HEK293 (cell line): ENCODE measurements at regions not wholly inside any gene's neighbourhood (a gene's known extent, or its start where the extent isn't known, plus 50 kb on each side); places are given as distances from the start of the nearest gene placed in this dataset.

Experiments used
- CTCF ChIA-PET: fragments of 350-600 bp; formaldehyde crosslinking; extraction: SDS; loops from one replicate; lab custom pipeline; 2021; ENCODE audit warnings: antibody characterized with exemption; lab: Yijun Ruan, JAX
- POLR2A ChIA-PET: fragments of 300-600 bp; formaldehyde crosslinking; extraction: SDS; loops from one replicate; lab custom pipeline; 2020; ENCODE audit warnings: antibody characterized with exemption, inconsistent platforms; lab: Yijun Ruan, JAX
- H3K27ac ChIP-seq: fragments of 200-500 bp; sonication (Bioruptor generic); 2 replicates; pipeline ENCODE4 v1.5.1; 2014; ENCODE audit warnings: low read depth, low read length, control low read depth, inconsistent platforms; ENCODE audit errors: extremely low read depth
- H3K36me3 ChIP-seq, 2 experiments: fragments of 200-500 bp in 1 of 2; sonication (Bioruptor generic) in 1 of 2; 1 replicate in 1 of 2; 2 replicates in 1 of 2; pipeline ENCODE4 v1.5.1; 2014 to 2017; ENCODE audit warnings: inconsistent platforms in 2 of 2, low read length in 2 of 2; ENCODE audit not compliant: control insufficient read depth in 2 of 2, insufficient read depth in 1 of 2
- H3K4me1 ChIP-seq: fragments of 200-500 bp; sonication (Bioruptor generic); 2 replicates; pipeline ENCODE4 v1.5.1; 2014; ENCODE audit warnings: mild to moderate bottlenecking, low read length, inconsistent platforms; ENCODE audit not compliant: control insufficient read depth, insufficient read depth
- H3K4me3 ChIP-seq: 2 replicates; pipeline ENCODE4 v1.5.1; 2011; ENCODE audit warnings: low read depth, mild to moderate bottlenecking, control low read depth, low read length, moderate library complexity
- H3K9me3 ChIP-seq: fragments of 200-500 bp; sonication (Bioruptor generic); 2 replicates; pipeline ENCODE4 v1.5.1; 2014; ENCODE audit warnings: low read depth, low read length, inconsistent platforms; ENCODE audit not compliant: control insufficient read depth, insufficient read depth
- KLF1 ChIP-seq: fragments of 450-650 bp; formaldehyde crosslinking; IDR thresholded peaks from 2 replicates; pipeline ENCODE4 v1.5.1; 2016; ENCODE audit warnings: missing biosample characterization, missing genetic modification characterization
- KLF8 ChIP-seq: fragments of 450-650 bp; formaldehyde crosslinking; IDR thresholded peaks from 2 replicates; pipeline ENCODE4 v1.5.1; 2016; ENCODE audit warnings: missing biosample characterization, missing genetic modification characterization
- OVOL3 ChIP-seq: fragments of 450-650 bp; formaldehyde crosslinking; IDR thresholded peaks from 2 replicates; pipeline ENCODE4 v1.5.1; 2016; ENCODE audit warnings: missing biosample characterization, missing genetic modification characterization
- SETDB1 ChIP-seq: IDR thresholded peaks from one replicate; pipeline ENCODE4 v1.6.1; 2017; ENCODE audit warnings: mild to moderate bottlenecking, low read length, moderate library complexity, mixed read lengths; ENCODE audit not compliant: insufficient read length
- ZBTB1 ChIP-seq: fragments of 450-650 bp; formaldehyde crosslinking; IDR thresholded peaks from 2 replicates; pipeline ENCODE4 v1.5.1; 2016; ENCODE audit warnings: missing biosample characterization, missing genetic modification characterization
- ZBTB48 ChIP-seq: fragments of 450-650 bp; formaldehyde crosslinking; IDR thresholded peaks from 2 replicates; pipeline ENCODE4 v1.5.1; 2016; ENCODE audit warnings: missing biosample characterization, missing genetic modification characterization
- ZIC2 ChIP-seq: fragments of 450-650 bp; formaldehyde crosslinking; IDR thresholded peaks from 2 replicates; pipeline ENCODE4 v1.5.1; 2016; ENCODE audit warnings: missing biosample characterization, missing genetic modification characterization
- ZNF169 ChIP-seq: fragments of 450-650 bp; formaldehyde crosslinking; IDR thresholded peaks from 2 replicates; pipeline ENCODE4 v1.5.1; 2016; ENCODE audit warnings: missing biosample characterization, missing genetic modification characterization
- ZNF398 ChIP-seq: fragments of 450-650 bp; formaldehyde crosslinking; IDR thresholded peaks from 2 replicates; pipeline ENCODE4 v1.5.1; 2017; ENCODE audit warnings: missing biosample characterization, missing genetic modification characterization
- ZNF433 ChIP-seq: fragments of 450-650 bp; formaldehyde crosslinking; IDR thresholded peaks from 2 replicates; pipeline ENCODE4 v1.5.1; 2016; ENCODE audit warnings: missing biosample characterization, missing genetic modification characterization, low read depth
- ZNF514 ChIP-seq: fragments of 450-650 bp; formaldehyde crosslinking; IDR thresholded peaks from 2 replicates; pipeline ENCODE4 v1.5.1; 2016; ENCODE audit warnings: missing biosample characterization, missing genetic modification characterization
- ZNF580 ChIP-seq: fragments of 450-650 bp; formaldehyde crosslinking; IDR thresholded peaks from 2 replicates; pipeline ENCODE4 v1.5.1; 2016; ENCODE audit warnings: missing biosample characterization, missing genetic modification characterization
- ZNF585B ChIP-seq: fragments of 450-650 bp; formaldehyde crosslinking; IDR thresholded peaks from 2 replicates; pipeline ENCODE4 v1.5.1; 2016; ENCODE audit warnings: missing biosample characterization, missing genetic modification characterization
- TF ChIP-seq, protein P1 (sequence below): fragments of 450-650 bp; formaldehyde crosslinking; IDR thresholded peaks from 2 replicates; pipeline ENCODE4 v1.5.0; 2017; ENCODE audit warnings: missing biosample characterization, missing genetic modification characterization, borderline replicate concordance
- TF ChIP-seq, protein P2 (sequence below): fragments of 450-650 bp; formaldehyde crosslinking; IDR thresholded peaks from 2 replicates; pipeline ENCODE4 v1.5.1; 2016; ENCODE audit warnings: missing biosample characterization, missing genetic modification characterization

- Histone ChIP-seq H3K36me3 (no peaks in the 10 kb centered on the region), H3K9me3 (no peaks in the 10 kb centered on the region), H3K4me3 (no peak overlapping the region), H3K4me1 (no peaks in the 10 kb centered on the region), H3K27ac (no peak overlapping the region)
- CTCF ChIA-PET: interaction anchor here (2.0 kb wide), 1 partner anchor 8 kb away, joined by 4 read pairs; no protein-coding TSS in a partner anchor
- POLR2A ChIA-PET: no interaction called here
- TF ChIP-seq ZNF580 (tag by site-specific recombination) (no peak), ZNF514 (tag by site-specific recombination) (no peak), ZNF433 (tag by site-specific recombination) (no peak), ZNF169 (tag by site-specific recombination) (no peak)
These were observed 419.9 kb downstream of the ARL4A start for GRCh38 chr7:13107291-13107690.

- Histone ChIP-seq H3K9me3 (no peaks in the 10 kb centered on the region), H3K27ac (no peak overlapping the region), H3K4me1 (no peaks in the 10 kb centered on the region), H3K4me3 (no peak overlapping the region), H3K36me3 (no peaks in the 10 kb centered on the region)
- POLR2A ChIA-PET: no interaction called here
- CTCF ChIA-PET: interaction anchor here (0.6 kb wide), 1 partner anchor 42 kb away, joined by 3 read pairs; no protein-coding TSS in a partner anchor
- TF ChIP-seq KLF1 (no peak), ZBTB48 (tag by site-specific recombination) (no peak), KLF8 (tag by site-specific recombination) (no peak), SETDB1 (no peak), ZNF398 (tag by site-specific recombination) (no peak), ZNF585B (tag by site-specific recombination) (no peak), ZIC2 (tag by site-specific recombination) (no peak), ZBTB1 (no peak), OVOL3 (tag by site-specific recombination) (no peak)
- TF ChIP-seq, protein P1, sequence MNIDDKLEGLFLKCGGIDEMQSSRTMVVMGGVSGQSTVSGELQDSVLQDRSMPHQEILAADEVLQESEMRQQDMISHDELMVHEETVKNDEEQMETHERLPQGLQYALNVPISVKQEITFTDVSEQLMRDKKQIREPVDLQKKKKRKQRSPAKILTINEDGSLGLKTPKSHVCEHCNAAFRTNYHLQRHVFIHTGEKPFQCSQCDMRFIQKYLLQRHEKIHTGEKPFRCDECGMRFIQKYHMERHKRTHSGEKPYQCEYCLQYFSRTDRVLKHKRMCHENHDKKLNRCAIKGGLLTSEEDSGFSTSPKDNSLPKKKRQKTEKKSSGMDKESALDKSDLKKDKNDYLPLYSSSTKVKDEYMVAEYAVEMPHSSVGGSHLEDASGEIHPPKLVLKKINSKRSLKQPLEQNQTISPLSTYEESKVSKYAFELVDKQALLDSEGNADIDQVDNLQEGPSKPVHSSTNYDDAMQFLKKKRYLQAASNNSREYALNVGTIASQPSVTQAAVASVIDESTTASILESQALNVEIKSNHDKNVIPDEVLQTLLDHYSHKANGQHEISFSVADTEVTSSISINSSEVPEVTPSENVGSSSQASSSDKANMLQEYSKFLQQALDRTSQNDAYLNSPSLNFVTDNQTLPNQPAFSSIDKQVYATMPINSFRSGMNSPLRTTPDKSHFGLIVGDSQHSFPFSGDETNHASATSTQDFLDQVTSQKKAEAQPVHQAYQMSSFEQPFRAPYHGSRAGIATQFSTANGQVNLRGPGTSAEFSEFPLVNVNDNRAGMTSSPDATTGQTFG (tag by site-specific recombination): no peak
- TF ChIP-seq, protein P2, sequence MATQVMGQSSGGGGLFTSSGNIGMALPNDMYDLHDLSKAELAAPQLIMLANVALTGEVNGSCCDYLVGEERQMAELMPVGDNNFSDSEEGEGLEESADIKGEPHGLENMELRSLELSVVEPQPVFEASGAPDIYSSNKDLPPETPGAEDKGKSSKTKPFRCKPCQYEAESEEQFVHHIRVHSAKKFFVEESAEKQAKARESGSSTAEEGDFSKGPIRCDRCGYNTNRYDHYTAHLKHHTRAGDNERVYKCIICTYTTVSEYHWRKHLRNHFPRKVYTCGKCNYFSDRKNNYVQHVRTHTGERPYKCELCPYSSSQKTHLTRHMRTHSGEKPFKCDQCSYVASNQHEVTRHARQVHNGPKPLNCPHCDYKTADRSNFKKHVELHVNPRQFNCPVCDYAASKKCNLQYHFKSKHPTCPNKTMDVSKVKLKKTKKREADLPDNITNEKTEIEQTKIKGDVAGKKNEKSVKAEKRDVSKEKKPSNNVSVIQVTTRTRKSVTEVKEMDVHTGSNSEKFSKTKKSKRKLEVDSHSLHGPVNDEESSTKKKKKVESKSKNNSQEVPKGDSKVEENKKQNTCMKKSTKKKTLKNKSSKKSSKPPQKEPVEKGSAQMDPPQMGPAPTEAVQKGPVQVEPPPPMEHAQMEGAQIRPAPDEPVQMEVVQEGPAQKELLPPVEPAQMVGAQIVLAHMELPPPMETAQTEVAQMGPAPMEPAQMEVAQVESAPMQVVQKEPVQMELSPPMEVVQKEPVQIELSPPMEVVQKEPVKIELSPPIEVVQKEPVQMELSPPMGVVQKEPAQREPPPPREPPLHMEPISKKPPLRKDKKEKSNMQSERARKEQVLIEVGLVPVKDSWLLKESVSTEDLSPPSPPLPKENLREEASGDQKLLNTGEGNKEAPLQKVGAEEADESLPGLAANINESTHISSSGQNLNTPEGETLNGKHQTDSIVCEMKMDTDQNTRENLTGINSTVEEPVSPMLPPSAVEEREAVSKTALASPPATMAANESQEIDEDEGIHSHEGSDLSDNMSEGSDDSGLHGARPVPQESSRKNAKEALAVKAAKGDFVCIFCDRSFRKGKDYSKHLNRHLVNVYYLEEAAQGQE (tag by site-specific recombination): no peak
These were observed 420.6 kb downstream of the ARL4A start for GRCh38 chr7:13108061-13108460.
